ENCODE measurements at regions not wholly inside any gene's neighbourhood (a gene's known extent, or its start where the extent isn't known, plus 50 kb on each side); places are given as distances from the start of the nearest gene placed in this dataset.

- TF ChIP-seq CTCF (IDR thresholded peaks at IDR 0.05) (no peak), POLR2AphosphoS5 (IDR thresholded peaks at IDR 0.05) (no peak)
Measured at GRCh38 chr14:105853089-105853906, 326.9 kb downstream of the TMEM121 start.

Data from stomach (tissue), 4 donors.